GM23248 (cell line): ENCODE measurements at regions not wholly inside any gene's neighbourhood (a gene's known extent, or its start where the extent isn't known, plus 50 kb on each side); places are given as distances from the start of the nearest gene placed in this dataset.

Source experiments
- EZH2 ChIP-seq: fragments of 200-600 bp; sonication (generic); IDR thresholded peaks from 2 replicates; pipeline ENCODE4 v1.6.1; 2018; ENCODE audit warnings: antibody characterized with exemption, mild to moderate bottlenecking; ENCODE audit not compliant: insufficient read depth, poor library complexity, severe bottlenecking
- EZH2phosphoT487 ChIP-seq: fragments of 200-600 bp; sonication (generic); IDR thresholded peaks from 2 replicates; pipeline ENCODE4 v1.6.1; 2018; ENCODE audit warnings: antibody characterized with exemption, moderate library complexity, mild to moderate bottlenecking, low read depth; ENCODE audit not compliant: insufficient read depth

DNA sequence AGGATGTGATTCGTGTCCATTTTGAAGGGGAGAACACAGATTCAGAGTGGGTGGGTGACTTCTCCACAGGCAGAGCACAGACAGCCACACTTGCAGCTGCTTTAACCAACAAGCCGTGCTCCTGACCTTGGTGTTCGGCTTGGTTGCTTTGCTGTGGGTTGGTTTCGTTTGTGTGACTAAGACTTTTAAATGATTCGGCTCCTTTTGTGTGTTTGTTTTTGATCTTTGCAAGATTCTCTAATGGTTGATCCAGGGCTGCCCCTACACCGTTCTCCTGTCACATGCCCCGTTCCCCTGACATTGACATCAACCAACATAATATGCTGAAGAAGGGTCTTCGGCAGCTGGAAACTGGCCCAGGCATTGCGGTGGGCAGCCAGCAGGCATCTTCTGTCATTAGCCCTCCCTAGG, 95.9 kb upstream of the MBOAT2 start:
- TF ChIP-seq EZH2 (no peak), EZH2phosphoT487 (no peak)
